ENCODE measurements at regions not wholly inside any gene's neighbourhood (a gene's known extent, or its start where the extent isn't known, plus 50 kb on each side); places are given as distances from the start of the nearest gene placed in this dataset.

- ATAC-seq (ENCODE audit: low read depth): no peak
- no peaks in the 10 kb centered on the region for H3K9me3 ChIP-seq (ENCODE audit: severe bottlenecking)
- no peaks in the 10 kb centered on the region for H3K4me1 ChIP-seq (ENCODE audit: insufficient read depth, poor library complexity, severe bottlenecking)
- H3K27me3 ChIP-seq (ENCODE audit: insufficient read depth, poor library complexity, severe bottlenecking): no peaks in the 10 kb centered on the region
- H3K36me3 ChIP-seq (ENCODE audit: low read depth): no peaks in the 10 kb centered on the region
- no peak overlapping the region for H3K27ac ChIP-seq (ENCODE audit: poor library complexity, severe bottlenecking)
- H3K4me3 ChIP-seq (ENCODE audit: severe bottlenecking): no peak overlapping the region
- no peak for DNase-seq (ENCODE audit: low spot score)
- no peak for TF ChIP-seq CTCF (IDR thresholded peaks at IDR 0.05; ENCODE audit: poor library complexity, severe bottlenecking)
Measured at GRCh38 chr1:208717525-208717924, 473.3 kb upstream of the PLXNA2 start.

- Histone ChIP-seq H3K27me3 (ENCODE audit: insufficient read depth, poor library complexity, severe bottlenecking) (no peaks in the 10 kb centered on the region), H3K4me3 (ENCODE audit: severe bottlenecking) (no peak overlapping the region), H3K4me1 (ENCODE audit: insufficient read depth, poor library complexity, severe bottlenecking) (no peaks in the 10 kb centered on the region), H3K27ac (ENCODE audit: poor library complexity, severe bottlenecking) (no peak overlapping the region), H3K9me3 (ENCODE audit: severe bottlenecking) (no peaks in the 10 kb centered on the region), H3K36me3 (ENCODE audit: low read depth) (no peaks in the 10 kb centered on the region)
- no peak for DNase-seq (ENCODE audit: low spot score)
- ATAC-seq (ENCODE audit: low read depth): no peak
- no peak for TF ChIP-seq CTCF (IDR thresholded peaks at IDR 0.05; ENCODE audit: poor library complexity, severe bottlenecking)
Measured at GRCh38 chr1:208722592-208722991, 478.4 kb upstream of the PLXNA2 start.

- Histone ChIP-seq H3K27ac (ENCODE audit: poor library complexity, severe bottlenecking) (no peak overlapping the region), H3K9me3 (ENCODE audit: severe bottlenecking) (no peaks in the 10 kb centered on the region), H3K4me3 (ENCODE audit: severe bottlenecking) (no peak overlapping the region), H3K4me1 (ENCODE audit: insufficient read depth, poor library complexity, severe bottlenecking) (no peaks in the 10 kb centered on the region), H3K27me3 (ENCODE audit: insufficient read depth, poor library complexity, severe bottlenecking) (no peaks in the 10 kb centered on the region), H3K36me3 (ENCODE audit: low read depth) (no peaks in the 10 kb centered on the region)
- no peak for TF ChIP-seq CTCF (IDR thresholded peaks at IDR 0.05; ENCODE audit: poor library complexity, severe bottlenecking)
- no peak for DNase-seq (ENCODE audit: low spot score)
- ATAC-seq (ENCODE audit: low read depth): no peak
Measured at GRCh38 chr1:208724079-208724478, 479.9 kb upstream of the PLXNA2 start.

GRCh38 chr1:208728815-208729214 lies 484.6 kb upstream of the PLXNA2 start:
- Histone ChIP-seq H3K36me3 (ENCODE audit: low read depth) (no peaks in the 10 kb centered on the region), H3K27ac (ENCODE audit: poor library complexity, severe bottlenecking) (no peak overlapping the region), H3K9me3 (ENCODE audit: severe bottlenecking) (no peaks in the 10 kb centered on the region), H3K4me3 (ENCODE audit: severe bottlenecking) (no peak overlapping the region), H3K27me3 (ENCODE audit: insufficient read depth, poor library complexity, severe bottlenecking) (no peaks in the 10 kb centered on the region), H3K4me1 (ENCODE audit: insufficient read depth, poor library complexity, severe bottlenecking) (no peaks in the 10 kb centered on the region)
- no peak for TF ChIP-seq CTCF (IDR thresholded peaks at IDR 0.05; ENCODE audit: poor library complexity, severe bottlenecking)
- ATAC-seq (ENCODE audit: low read depth): no peak
- DNase-seq (ENCODE audit: low spot score): no peak

- Histone ChIP-seq H3K4me1 (ENCODE audit: insufficient read depth, poor library complexity, severe bottlenecking) (no peaks in the 10 kb centered on the region), H3K4me3 (ENCODE audit: severe bottlenecking) (no peak overlapping the region), H3K36me3 (ENCODE audit: low read depth) (no peaks in the 10 kb centered on the region), H3K27ac (ENCODE audit: poor library complexity, severe bottlenecking) (no peak overlapping the region), H3K27me3 (ENCODE audit: insufficient read depth, poor library complexity, severe bottlenecking) (no peaks in the 10 kb centered on the region), H3K9me3 (ENCODE audit: severe bottlenecking) (no peaks in the 10 kb centered on the region)
- DNase-seq (ENCODE audit: low spot score): no peak
- TF ChIP-seq CTCF (IDR thresholded peaks at IDR 0.05; ENCODE audit: poor library complexity, severe bottlenecking): no peak
- ATAC-seq (ENCODE audit: low read depth): no peak
Measured at GRCh38 chr1:208731981-208732821, 488.0 kb upstream of the PLXNA2 start.

Data from RWPE2 (cell line).